GM21367 (cell line): ENCODE measurements at regions not wholly inside any gene's neighbourhood (a gene's known extent, or its start where the extent isn't known, plus 50 kb on each side); places are given as distances from the start of the nearest gene placed in this dataset.

Experiments used
- ATAC-seq: cut with Tn5 transposase; IDR thresholded peaks from one replicate; pipeline ENCODE4 v1.9.1; 2021; ENCODE audit not compliant: unreplicated experiment

- ATAC-seq, result no peak
These were observed 535.2 kb upstream of the CDH2 start for GRCh38 chr18:28712172-28712571.

DNA sequence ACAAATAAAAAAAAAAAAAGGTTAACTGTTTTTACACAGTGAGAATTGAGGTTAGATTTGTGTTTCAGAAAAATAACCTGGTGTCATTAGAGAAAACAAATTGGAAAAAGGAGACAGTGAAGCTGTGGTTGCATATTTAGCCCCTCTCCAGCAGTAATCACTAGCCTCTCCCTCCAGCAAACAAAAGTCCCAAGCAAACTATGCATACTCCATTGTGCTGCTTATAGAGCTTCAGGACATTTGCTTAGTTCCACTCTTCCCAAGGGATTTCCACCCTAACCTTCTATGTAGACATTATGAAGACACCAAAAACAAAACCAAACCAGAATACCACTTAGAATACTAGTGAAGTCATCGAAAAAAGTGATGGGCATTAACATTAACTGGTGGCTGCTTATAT lies 534.2 kb upstream of the CDH2 start:
- ATAC-seq, result no peak

DNA sequence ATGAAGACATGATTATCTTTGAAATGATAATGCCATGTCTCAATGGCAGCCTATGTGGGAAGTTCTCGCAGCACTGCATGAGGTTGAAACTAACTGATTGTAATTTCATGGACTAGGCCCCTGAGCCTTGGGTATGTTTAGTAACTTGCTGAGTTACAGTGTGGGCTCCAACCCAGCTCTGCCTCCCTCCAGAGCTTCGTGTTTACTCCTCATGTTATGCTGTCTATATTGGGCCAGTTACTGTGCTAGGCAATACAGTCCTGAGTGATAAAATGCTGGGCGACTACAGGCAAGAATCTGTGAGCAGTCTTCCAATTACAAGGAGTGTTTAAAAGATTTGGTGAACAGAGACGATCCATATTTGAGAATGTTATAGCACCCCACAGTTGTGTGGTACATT lies 530.1 kb upstream of the CDH2 start:
- ATAC-seq, result no peak

- no peak for ATAC-seq
These were observed 529.5 kb upstream of the CDH2 start for GRCh38 chr18:28706397-28706796.

DNA sequence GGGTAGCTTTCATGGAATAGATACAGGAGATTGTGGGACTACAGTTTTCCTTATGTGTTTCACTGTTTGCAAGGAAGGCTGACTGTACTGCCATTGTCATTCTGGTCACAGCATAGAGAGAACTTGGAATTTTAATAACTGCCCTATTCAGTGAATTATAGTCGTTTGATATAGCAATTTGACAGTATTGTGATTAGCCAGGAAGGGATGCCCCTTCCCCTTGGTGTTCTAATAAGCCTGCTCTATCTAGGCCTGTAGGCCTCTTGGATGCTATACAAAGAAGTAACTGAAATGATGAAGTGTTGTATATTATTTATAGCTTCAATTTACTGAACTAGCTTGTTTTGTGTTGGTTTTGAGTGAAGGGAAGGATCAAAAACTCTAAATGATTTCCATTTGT lies 528.6 kb upstream of the CDH2 start:
- ATAC-seq, result no peak

GRCh38 chr18:28692337-28692736 lies 515.4 kb upstream of the CDH2 start:
- no peak for ATAC-seq

GRCh38 chr18:28691496-28691840 lies 514.5 kb upstream of the CDH2 start:
- ATAC-seq, result no peak

GRCh38 chr18:28690836-28691495 lies 514.0 kb upstream of the CDH2 start:
- ATAC-seq, result no peak

- no peak for ATAC-seq
These were observed 513.2 kb upstream of the CDH2 start for GRCh38 chr18:28690100-28690499.

DNA sequence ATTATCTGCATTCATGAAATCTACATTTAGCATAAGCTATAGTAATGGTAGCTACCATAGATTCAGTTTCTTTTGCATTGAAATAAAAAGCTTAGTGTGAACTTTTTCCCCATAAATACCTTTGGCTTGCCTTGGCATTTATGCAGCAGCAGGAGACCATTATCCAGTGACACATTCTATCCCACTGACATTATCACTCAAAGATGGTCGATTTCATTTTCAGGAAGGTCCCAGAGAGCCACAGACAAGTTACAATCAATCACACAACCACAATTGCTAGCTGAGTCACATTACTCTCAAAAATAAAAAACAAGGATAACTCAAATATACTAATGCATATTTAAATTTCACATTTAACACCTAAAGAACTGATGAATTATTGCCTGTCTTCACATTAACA lies 512.7 kb upstream of the CDH2 start:
- ATAC-seq, result no peak

DNA sequence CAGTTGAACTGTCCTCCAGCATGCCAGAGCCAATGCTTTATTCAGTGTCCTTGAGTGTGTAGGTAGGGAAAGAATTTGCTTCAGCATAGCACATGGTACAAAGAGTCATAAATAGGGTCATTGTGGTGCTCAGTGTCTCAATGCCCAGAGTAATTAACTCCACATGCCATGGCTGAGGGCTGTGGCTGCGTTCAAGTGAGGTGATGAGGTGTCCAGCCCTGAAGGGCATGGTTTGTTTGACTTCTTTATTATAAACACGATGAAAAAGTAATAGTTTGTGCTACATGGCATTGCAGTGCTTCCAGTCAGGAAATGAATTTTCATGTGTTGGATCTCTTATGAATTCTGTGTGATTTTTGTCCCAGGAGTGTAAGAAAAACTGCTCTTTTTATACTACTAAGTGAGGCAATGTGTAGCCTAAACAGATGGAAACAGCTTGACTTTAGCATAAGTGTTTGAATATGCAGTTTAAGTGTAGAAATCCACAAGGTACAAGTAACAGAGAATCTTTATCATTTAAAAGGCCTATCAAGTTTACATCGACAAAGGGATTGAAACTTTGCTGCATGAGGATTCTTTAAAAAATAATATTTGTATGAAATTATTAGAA lies 507.9 kb upstream of the CDH2 start:
- ATAC-seq, result no peak

DNA sequence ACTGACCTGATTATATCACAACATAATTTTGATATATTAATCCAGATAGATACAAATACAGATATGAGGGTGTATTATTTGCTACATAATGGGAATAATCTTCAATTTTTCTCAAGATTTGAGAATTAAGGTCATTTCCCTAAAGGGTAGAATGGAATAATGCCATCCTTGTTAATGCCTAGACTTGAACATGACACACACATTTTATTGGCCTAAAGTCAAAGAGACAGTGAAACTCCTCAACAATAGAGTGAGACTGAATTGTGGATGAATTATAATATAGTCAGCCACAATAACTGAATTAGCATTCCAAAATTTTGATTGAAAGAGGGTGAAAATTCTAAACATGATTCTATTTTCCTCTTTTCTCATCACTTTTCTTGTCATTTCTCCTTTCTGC lies 506.0 kb upstream of the CDH2 start:
- ATAC-seq, result no peak

DNA sequence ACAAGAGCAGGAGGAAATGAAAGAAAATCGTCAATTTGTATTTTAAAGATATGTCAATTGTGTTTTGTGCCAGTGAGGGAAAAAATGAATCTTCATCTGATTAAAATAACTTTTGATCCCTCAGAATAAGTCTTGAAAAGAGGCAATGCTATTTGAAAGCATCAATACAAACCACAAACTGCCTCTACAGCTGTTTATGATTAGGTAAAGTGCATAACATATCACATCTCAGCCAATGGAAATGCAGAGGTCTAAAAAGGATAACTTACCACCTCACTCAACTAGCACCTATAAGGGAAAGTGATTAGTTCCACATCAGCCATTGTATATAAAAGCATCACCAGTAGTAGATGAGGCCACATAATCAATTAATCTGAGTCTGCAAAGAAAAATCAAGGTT lies 492.2 kb upstream of the CDH2 start:
- no peak for ATAC-seq

- no peak for ATAC-seq
These were observed 489.3 kb upstream of the CDH2 start for GRCh38 chr18:28666216-28666615.

GRCh38 chr18:28657961-28658360 lies 481.0 kb upstream of the CDH2 start:
- no peak for ATAC-seq

DNA sequence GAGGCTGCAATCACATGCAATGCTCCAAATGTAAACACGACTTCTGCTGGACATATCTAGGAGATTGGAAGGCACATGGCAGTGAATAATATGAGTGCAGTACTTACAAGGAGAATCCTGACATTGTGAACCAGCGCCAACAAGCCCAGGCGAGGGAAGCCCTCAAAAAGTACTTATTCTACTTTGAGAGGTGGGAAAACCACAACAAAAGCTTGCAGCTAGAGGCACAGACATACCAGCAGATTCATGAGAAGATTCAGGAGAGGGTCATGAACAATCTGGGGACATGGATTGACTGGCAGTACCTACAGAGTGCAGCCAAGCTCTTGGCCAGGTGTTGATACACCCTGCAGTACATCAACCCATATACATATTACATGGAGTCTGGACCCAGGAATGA lies 475.7 kb upstream of the CDH2 start:
- no peak for ATAC-seq

GRCh38 chr18:28651298-28651697 lies 474.4 kb upstream of the CDH2 start:
- no peak for ATAC-seq

- no peak for ATAC-seq
These were observed 473.9 kb upstream of the CDH2 start for GRCh38 chr18:28650860-28651259.

- ATAC-seq, result no peak
These were observed 471.0 kb upstream of the CDH2 start for GRCh38 chr18:28647961-28648360.

DNA sequence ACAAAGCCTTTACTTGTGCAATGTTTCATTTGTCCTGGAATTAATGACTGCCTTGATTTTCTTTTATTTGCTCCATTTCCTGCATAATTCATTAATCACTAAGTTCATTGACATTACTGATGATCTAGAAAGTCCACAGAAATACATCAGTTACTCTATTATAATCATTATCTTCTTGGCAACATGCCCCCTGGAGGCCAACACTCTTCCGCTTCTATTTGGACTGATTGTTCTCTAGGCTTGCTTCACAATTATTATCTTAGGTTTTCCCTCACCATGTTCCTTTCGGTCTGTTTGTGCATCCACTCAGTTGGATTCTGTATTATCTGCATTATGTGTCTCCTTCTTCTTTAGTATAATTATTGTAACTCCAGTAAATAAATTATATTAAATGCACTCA lies 461.0 kb upstream of the CDH2 start:
- ATAC-seq, result no peak

DNA sequence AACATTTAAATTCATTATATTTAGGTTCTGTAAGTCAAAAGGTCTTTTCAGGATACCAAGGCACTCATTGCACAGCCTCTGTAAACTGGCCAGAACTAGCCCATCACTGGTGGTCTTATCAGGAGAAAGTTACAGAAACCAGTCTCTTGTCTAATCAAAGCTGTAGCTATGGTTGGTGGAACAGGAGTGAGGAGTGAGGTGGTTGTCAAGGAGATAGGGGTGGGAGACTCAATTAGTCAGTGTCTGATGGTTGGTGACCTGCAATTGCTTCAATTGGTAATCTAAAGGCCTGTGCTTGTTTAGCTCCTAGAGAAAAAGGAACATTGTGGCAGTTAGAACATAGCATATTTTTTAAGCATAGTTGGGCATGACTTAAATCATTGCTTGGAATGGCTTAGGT lies 458.6 kb upstream of the CDH2 start:
- ATAC-seq, result no peak

DNA sequence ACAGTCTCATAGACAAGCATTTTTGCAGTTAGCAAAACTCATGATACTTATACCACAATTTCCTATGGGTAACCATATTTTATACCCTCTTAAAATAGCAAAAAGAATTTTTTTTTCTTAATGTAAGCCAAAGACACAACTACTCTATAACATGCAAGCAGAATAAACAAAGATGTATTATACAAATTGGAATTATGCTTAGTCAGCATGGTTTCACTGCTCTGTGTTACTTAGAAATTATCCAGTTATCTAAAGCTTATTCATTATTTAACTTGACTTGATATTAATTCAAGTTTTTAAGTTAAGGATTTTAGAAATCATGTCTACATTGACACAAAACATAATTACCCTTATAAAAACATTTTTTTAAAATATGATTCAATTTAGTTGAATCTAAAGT lies 449.8 kb upstream of the CDH2 start:
- no peak for ATAC-seq

- ATAC-seq, result no peak
These were observed 431.1 kb upstream of the CDH2 start for GRCh38 chr18:28607991-28608390.
